Activated CD4-positive, alpha-beta T cell treated with anti-CD3 and anti-CD28 coated beads, Interleukin-2, amount 10 ng/mL, durations not matched to agents 24 days and 14 days (primary cell): ENCODE measurements at regions not wholly inside any gene's neighbourhood (a gene's known extent, or its start where the extent isn't known, plus 50 kb on each side); places are given as distances from the start of the nearest gene placed in this dataset.
"Not testable (repeated sequence)": the region's sequence is repeated elsewhere in the genome, so short reads cannot be mapped to it uniquely, and the experiment has no call there.

ENCODE experiments used
- DNase-seq: peaks from one replicate; pipeline ENCODE4 v3.0.0; 2022
- H3K27ac Mint-ChIP-seq: one replicate; pipeline ENCODE4 v1.8.0; 2022; ENCODE audit warnings: mild to moderate bottlenecking, mixed read lengths
- H3K27me3 Mint-ChIP-seq: one replicate; pipeline ENCODE4 v1.8.0; 2022; ENCODE audit warnings: mixed read lengths
- H3K36me3 Mint-ChIP-seq: one replicate; pipeline ENCODE4 v1.8.0; 2022; ENCODE audit warnings: low read depth, mild to moderate bottlenecking, mixed read lengths
- H3K4me1 Mint-ChIP-seq: one replicate; pipeline ENCODE4 v1.8.0; 2021; ENCODE audit warnings: mixed read lengths
- H3K4me3 Mint-ChIP-seq: one replicate; pipeline ENCODE4 v1.8.0; 2022; ENCODE audit warnings: mild to moderate bottlenecking, moderate library complexity, mixed read lengths
- H3K9me3 Mint-ChIP-seq: one replicate; pipeline ENCODE4 v1.8.0; 2021; ENCODE audit warnings: mixed read lengths
- intact Hi-C: fragments of 100-400 bp; cut with micrococcal nuclease; formaldehyde crosslinking; loops from one replicate; pipeline ENCODE4 v1.15.1; 2023

- no peak for DNase-seq
- H3K27ac Mint-ChIP-seq = no peak overlapping the region
- H3K36me3 Mint-ChIP-seq = no peaks in the 10 kb centered on the region
- no peaks in the 10 kb centered on the region for H3K27me3 Mint-ChIP-seq
- intact Hi-C loops = no loop called here
- H3K9me3 Mint-ChIP-seq = no peaks in the 10 kb centered on the region
- H3K4me3 Mint-ChIP-seq = no peak overlapping the region
- no peaks in the 10 kb centered on the region for H3K4me1 Mint-ChIP-seq
These were observed 200.8 kb upstream of the ST8SIA4 start for GRCh38 chr5:101103874-101104273.

GRCh38 chr5:101102506-101102905 is 199.4 kb upstream of the ST8SIA4 start:
- no peak for DNase-seq
- intact Hi-C loops = no loop called here
- Mint-ChIP-seq H3K27ac (no peak overlapping the region), H3K27me3 (no peaks in the 10 kb centered on the region), H3K36me3 (no peaks in the 10 kb centered on the region), H3K4me1 (no peaks in the 10 kb centered on the region), H3K9me3 (no peaks in the 10 kb centered on the region), H3K4me3 (no peak overlapping the region)

DNA sequence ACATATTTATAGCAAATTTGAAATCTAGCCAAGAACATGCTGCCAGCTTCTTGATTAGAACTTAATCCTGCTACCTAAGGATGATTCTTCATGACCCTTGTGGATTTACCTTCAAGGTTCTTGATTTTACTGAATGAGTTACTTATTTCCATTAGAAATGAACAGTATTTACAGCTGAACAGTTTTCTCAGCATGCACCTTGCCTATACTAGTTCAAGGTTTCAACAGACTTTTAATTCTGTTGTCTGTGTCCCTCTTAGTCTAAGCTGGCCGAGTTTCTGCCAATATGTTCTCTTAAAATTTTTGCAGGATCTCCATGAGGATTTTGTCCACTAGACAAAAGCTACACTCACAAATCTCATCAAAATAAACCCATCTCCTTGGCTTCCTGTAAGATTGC is 188.8 kb upstream of the ST8SIA4 start:
- Mint-ChIP-seq H3K4me1 (no peaks in the 10 kb centered on the region), H3K4me3 (no peak overlapping the region), H3K27me3 (no peaks in the 10 kb centered on the region), H3K36me3 (no peaks in the 10 kb centered on the region), H3K27ac (no peak overlapping the region), H3K9me3 (no peaks in the 10 kb centered on the region)
- intact Hi-C loops = no loop called here
- DNase-seq = no peak

DNA sequence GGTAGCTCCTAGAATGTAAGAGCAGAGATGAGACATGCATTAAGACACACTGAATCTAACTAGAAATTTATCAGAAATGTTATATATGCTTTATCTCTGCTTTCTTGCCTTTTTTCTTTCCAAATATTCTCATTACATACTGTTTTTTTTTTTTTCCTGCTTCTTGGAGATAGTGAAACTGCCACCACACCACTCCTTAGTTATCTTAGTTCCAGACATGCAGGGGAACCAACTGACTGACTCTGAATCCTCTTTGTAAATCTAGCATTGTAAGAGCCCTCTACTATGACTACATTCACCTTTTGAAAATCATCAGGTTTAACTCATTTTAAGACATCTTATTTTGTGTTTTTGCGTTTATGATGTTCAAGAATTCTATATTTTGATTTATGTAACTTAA is 181.3 kb upstream of the ST8SIA4 start:
- no peaks in the 10 kb centered on the region for H3K36me3 Mint-ChIP-seq
- H3K9me3 Mint-ChIP-seq = no peaks in the 10 kb centered on the region
- DNase-seq = no peak
- H3K27ac Mint-ChIP-seq = no peak overlapping the region
- intact Hi-C loops = no loop called here
- H3K4me3 Mint-ChIP-seq = no peak overlapping the region
- H3K27me3 Mint-ChIP-seq = no peaks in the 10 kb centered on the region
- H3K4me1 Mint-ChIP-seq = no peaks in the 10 kb centered on the region

DNA sequence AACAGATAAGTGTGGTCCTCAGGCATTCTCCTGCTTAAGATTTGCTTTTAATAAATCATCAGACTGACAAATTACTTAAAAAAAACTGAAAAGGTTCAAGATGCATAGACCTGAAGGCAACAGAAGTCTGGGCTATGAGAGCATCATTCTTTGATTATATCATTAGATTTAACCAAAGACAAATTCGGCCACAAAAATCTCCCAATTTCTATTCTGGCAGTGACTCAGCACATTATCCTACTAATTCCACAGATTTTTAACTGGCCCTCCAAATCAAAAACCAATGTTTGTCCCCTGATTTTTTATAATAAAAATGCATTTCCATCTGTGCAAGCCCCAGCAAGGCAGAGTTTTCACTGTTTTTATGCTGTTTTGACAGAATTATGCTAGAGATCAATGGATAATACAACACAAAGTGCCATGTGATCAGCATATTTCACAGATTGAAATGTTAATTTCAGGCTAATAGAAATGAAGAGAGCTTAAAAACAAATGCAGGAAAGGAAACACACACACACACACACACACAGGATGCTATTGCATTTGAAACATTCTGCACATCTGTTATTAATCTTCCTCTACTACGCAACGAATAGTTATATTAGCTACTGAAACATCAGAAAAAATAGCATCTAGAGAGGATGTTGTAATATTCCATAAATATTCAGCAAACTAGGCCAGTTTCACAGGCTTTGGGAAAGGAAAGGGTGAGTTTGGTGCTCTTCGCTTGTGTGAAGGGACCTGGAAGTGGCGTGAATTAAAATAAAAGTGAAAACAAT is 177.6 kb upstream of the ST8SIA4 start:
- Mint-ChIP-seq H3K4me3 (no peak overlapping the region), H3K9me3 (no peaks in the 10 kb centered on the region), H3K27me3 (no peaks in the 10 kb centered on the region), H3K36me3 (no peaks in the 10 kb centered on the region), H3K27ac (no peak overlapping the region), H3K4me1 (no peaks in the 10 kb centered on the region)
- no peak for DNase-seq
- intact Hi-C loops = no loop called here

- Mint-ChIP-seq H3K36me3 (no peaks in the 10 kb centered on the region), H3K9me3 (no peaks in the 10 kb centered on the region), H3K4me1 (no peaks in the 10 kb centered on the region), H3K27me3 (no peaks in the 10 kb centered on the region), H3K27ac (no peak overlapping the region), H3K4me3 (no peak overlapping the region)
- DNase-seq = no peak
- intact Hi-C loops = no loop called here
These were observed 165.2 kb upstream of the ST8SIA4 start for GRCh38 chr5:101068298-101068697.

DNA sequence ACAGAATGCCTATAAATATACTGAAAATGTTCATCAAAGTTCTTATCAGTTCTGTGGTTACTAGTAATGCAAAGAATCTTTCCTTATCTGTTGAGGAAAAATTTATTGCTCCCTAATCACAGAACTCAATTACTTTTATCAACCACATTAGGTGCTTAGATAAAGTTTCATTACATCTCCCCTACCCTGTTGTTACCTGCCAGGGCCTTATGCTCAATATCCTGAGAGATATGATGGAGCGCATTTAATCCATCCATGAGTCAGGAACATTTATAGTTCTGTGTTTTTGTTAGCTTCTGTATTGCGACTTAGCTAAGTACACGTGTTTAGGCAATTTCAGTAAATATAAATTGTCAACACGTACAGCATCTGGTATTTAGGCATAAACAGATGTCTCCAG is 164.3 kb upstream of the ST8SIA4 start:
- H3K9me3 Mint-ChIP-seq = no peaks in the 10 kb centered on the region
- intact Hi-C loops = no loop called here
- H3K27ac Mint-ChIP-seq = no peak overlapping the region
- H3K4me1 Mint-ChIP-seq = no peaks in the 10 kb centered on the region
- no peaks in the 10 kb centered on the region for H3K27me3 Mint-ChIP-seq
- H3K4me3 Mint-ChIP-seq = no peak overlapping the region
- no peak for DNase-seq
- H3K36me3 Mint-ChIP-seq = no peaks in the 10 kb centered on the region

DNA sequence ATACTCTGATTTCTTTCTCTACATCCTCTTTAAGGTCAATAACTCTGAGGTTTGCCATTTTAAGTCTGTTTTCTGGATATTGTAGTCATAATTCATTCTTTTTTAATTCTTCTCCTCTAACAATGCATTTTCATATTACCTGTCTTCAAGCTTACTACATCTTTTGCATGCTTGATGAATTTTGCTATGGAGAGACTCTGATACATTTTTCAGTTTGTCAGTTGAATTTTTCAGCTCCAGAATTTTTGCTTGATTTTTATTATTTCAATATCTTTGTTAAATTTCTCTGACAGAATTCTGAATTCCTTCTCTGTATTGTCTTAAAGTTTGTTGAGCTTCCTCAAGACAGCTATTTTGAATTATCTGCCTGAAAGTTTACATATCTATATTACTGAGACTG is 159.8 kb upstream of the ST8SIA4 start:
- Mint-ChIP-seq H3K27ac (no peak overlapping the region), H3K36me3 (no peaks in the 10 kb centered on the region), H3K9me3 (peaks cover 12% of the 10 kb centered on the region), H3K27me3 (no peaks in the 10 kb centered on the region), H3K4me3 (no peak overlapping the region), H3K4me1 (no peaks in the 10 kb centered on the region)
- intact Hi-C loops = no loop called here
- no peak for DNase-seq

DNA sequence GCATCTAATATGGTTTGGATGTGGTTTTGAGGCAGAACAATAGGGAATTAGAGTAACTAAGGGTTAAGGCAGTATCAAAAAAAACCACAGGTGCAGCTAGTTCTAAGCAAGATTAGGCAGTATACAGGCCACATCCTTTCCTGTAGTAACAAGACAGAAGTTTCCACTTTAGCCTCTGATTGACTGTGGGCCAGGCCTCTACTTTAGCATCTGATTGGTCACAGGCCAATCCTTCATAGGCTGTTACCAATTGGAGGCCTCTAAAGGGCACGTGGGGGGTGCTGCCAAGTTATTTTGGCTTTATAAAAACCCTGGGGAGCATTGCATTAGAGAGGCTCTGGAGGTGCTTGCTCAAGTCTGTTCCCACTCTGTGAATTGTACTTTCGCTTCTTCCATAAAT is 144.1 kb upstream of the ST8SIA4 start:
- Mint-ChIP-seq H3K27ac (no peak overlapping the region), H3K9me3 (no peaks in the 10 kb centered on the region), H3K4me3 (no peak overlapping the region), H3K27me3 (no peaks in the 10 kb centered on the region), H3K4me1 (no peaks in the 10 kb centered on the region), H3K36me3 (no peaks in the 10 kb centered on the region)
- peak; percentile 56 for DNase-seq
- intact Hi-C loops = no loop called here

- no peaks in the 10 kb centered on the region for H3K9me3 Mint-ChIP-seq
- intact Hi-C loops = loop anchor here (1.0 kb wide), 2 partner anchors 422 to 615 kb away; no protein-coding TSS in a partner anchor
- H3K4me3 Mint-ChIP-seq = no peak overlapping the region
- no peak overlapping the region for H3K27ac Mint-ChIP-seq
- H3K27me3 Mint-ChIP-seq = no peaks in the 10 kb centered on the region
- no peaks in the 10 kb centered on the region for H3K4me1 Mint-ChIP-seq
- DNase-seq = no peak
- H3K36me3 Mint-ChIP-seq = no peaks in the 10 kb centered on the region
These were observed 142.6 kb upstream of the ST8SIA4 start for GRCh38 chr5:101045689-101046088.

- H3K27me3 Mint-ChIP-seq, H3K9me3 Mint-ChIP-seq, H3K4me3 Mint-ChIP-seq, DNase-seq, intact Hi-C loops, H3K4me1 Mint-ChIP-seq, H3K27ac Mint-ChIP-seq, H3K36me3 Mint-ChIP-seq: not testable (repeated sequence)
These were observed 136.9 kb upstream of the ST8SIA4 start for GRCh38 chr5:101040002-101040401.

GRCh38 chr5:101036778-101037177 is 133.7 kb upstream of the ST8SIA4 start:
- intact Hi-C loops = no loop called here
- Mint-ChIP-seq H3K4me1 (no peaks in the 10 kb centered on the region), H3K4me3 (no peak overlapping the region), H3K36me3 (no peaks in the 10 kb centered on the region), H3K9me3 (peaks cover 6% of the 10 kb centered on the region), H3K27me3 (peaks cover 10% of the 10 kb centered on the region), H3K27ac (no peak overlapping the region)
- no peak for DNase-seq

- no peaks in the 10 kb centered on the region for H3K4me1 Mint-ChIP-seq
- H3K9me3 Mint-ChIP-seq = peaks cover 6% of the 10 kb centered on the region
- intact Hi-C loops = no loop called here
- DNase-seq = no peak
- no peaks in the 10 kb centered on the region for H3K36me3 Mint-ChIP-seq
- no peak overlapping the region for H3K4me3 Mint-ChIP-seq
- H3K27me3 Mint-ChIP-seq = peaks cover 10% of the 10 kb centered on the region
- no peak overlapping the region for H3K27ac Mint-ChIP-seq
These were observed 132.3 kb upstream of the ST8SIA4 start for GRCh38 chr5:101035425-101035824.

- peaks cover 5% of the 10 kb centered on the region for H3K9me3 Mint-ChIP-seq
- H3K4me3 Mint-ChIP-seq = no peak overlapping the region
- no peak for DNase-seq
- no peak overlapping the region for H3K27ac Mint-ChIP-seq
- H3K4me1 Mint-ChIP-seq = no peaks in the 10 kb centered on the region
- H3K27me3 Mint-ChIP-seq = peaks cover 2% of the 10 kb centered on the region
- intact Hi-C loops = no loop called here
- no peaks in the 10 kb centered on the region for H3K36me3 Mint-ChIP-seq
These were observed 121.2 kb upstream of the ST8SIA4 start for GRCh38 chr5:101024299-101024698.

- no peak overlapping the region for H3K4me3 Mint-ChIP-seq
- H3K27ac Mint-ChIP-seq = no peak overlapping the region
- no peaks in the 10 kb centered on the region for H3K4me1 Mint-ChIP-seq
- no peaks in the 10 kb centered on the region for H3K36me3 Mint-ChIP-seq
- no peaks in the 10 kb centered on the region for H3K9me3 Mint-ChIP-seq
- no peak for DNase-seq
- intact Hi-C loops = no loop called here
- peaks cover 5% of the 10 kb centered on the region for H3K27me3 Mint-ChIP-seq
These were observed 115.2 kb upstream of the ST8SIA4 start for GRCh38 chr5:101018299-101018698.
